T-helper 2 cell treated with Interferon-gamma antibody and Interleukin-4, amounts not matched to agents 5 μg/mL and 100 μg/mL, for 36 hours (primary cell): ENCODE measurements at regions not wholly inside any gene's neighbourhood (a gene's known extent, or its start where the extent isn't known, plus 50 kb on each side); places are given as distances from the start of the nearest gene placed in this dataset.

Experiments used
- DNase-seq: peaks from one replicate; pipeline ENCODE4 v3.0.0; 2021; ENCODE audit warnings: low spot score
- H3K27ac Mint-ChIP-seq: one replicate; pipeline ENCODE4 v1.8.0; 2021; ENCODE audit warnings: mild to moderate bottlenecking, mixed read lengths
- H3K27me3 Mint-ChIP-seq: one replicate; pipeline ENCODE4 v1.8.0; 2021; ENCODE audit warnings: low read depth, mixed read lengths
- H3K36me3 Mint-ChIP-seq: one replicate; pipeline ENCODE4 v1.8.0; 2021; ENCODE audit warnings: low read depth, mixed read lengths
- H3K4me1 Mint-ChIP-seq: one replicate; pipeline ENCODE4 v1.8.0; 2021; ENCODE audit warnings: low read depth, mixed read lengths
- H3K4me3 Mint-ChIP-seq: one replicate; pipeline ENCODE4 v1.8.0; 2022; ENCODE audit warnings: mild to moderate bottlenecking, moderate library complexity, mixed read lengths
- H3K9me3 Mint-ChIP-seq: one replicate; pipeline ENCODE4 v1.8.0; 2021; ENCODE audit warnings: mixed read lengths

- peaks cover 4% of the 10 kb centered on the region for H3K27me3 Mint-ChIP-seq
- H3K9me3 Mint-ChIP-seq, result peaks cover 6% of the 10 kb centered on the region
- no peak overlapping the region for H3K27ac Mint-ChIP-seq
- no peaks in the 10 kb centered on the region for H3K4me1 Mint-ChIP-seq
- no peak overlapping the region for H3K4me3 Mint-ChIP-seq
- H3K36me3 Mint-ChIP-seq, result no peaks in the 10 kb centered on the region
- DNase-seq, result no peak
Observed at GRCh38 chr1:11413986-11414391, 65.0 kb upstream of the DISP3 start.

- Mint-ChIP-seq H3K4me1 (no peaks in the 10 kb centered on the region), H3K27me3 (peaks cover 5% of the 10 kb centered on the region), H3K9me3 (peaks cover under 1% of the 10 kb centered on the region), H3K36me3 (no peaks in the 10 kb centered on the region), H3K4me3 (no peak overlapping the region), H3K27ac (no peak overlapping the region)
- no peak for DNase-seq
Observed at GRCh38 chr1:11414926-11415538, 63.9 kb upstream of the DISP3 start.

DNA sequence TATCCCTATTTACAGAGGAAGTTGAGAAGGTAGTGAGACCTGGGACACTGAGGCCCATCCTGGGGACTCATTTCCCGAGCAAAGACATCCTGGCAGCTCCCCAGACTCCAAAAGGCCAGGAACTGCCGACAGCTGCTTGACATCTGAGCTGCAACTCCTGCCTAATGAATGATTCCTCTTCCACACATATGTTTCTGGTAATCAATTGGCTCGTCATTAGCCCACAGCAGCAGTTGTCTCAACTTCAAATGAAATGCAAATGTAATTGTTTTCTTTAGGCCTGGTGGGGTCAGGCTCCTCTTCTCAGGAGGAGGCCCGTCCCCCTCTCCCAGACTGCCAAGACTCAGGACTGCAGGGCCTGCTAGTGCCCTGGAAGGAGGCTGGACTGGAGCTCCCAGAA, 61.8 kb upstream of the DISP3 start:
- H3K36me3 Mint-ChIP-seq, result no peaks in the 10 kb centered on the region
- H3K27me3 Mint-ChIP-seq, result peaks cover 10% of the 10 kb centered on the region
- no peak for DNase-seq
- no peak overlapping the region for H3K27ac Mint-ChIP-seq
- H3K4me3 Mint-ChIP-seq, result no peak overlapping the region
- H3K9me3 Mint-ChIP-seq, result no peaks in the 10 kb centered on the region
- no peaks in the 10 kb centered on the region for H3K4me1 Mint-ChIP-seq

DNA sequence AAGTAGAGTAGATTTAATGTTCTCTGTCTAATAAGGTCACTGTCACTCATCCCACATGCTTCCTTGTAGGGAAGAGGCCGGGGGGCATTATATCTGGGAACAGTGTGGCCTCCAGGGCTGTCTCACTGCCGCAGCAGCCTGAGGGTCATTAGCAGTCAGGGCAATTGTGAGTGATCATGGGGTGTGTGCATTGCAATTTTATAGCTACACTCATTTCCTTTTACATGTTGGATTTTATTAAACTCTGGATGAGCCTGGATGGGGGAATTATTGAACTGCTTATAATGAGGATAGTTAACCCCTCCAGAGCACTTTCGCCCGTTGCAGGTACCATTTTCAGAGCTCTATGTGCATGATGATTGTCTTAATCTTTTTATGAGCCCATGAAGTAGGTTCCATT, 60.9 kb upstream of the DISP3 start:
- H3K4me1 Mint-ChIP-seq, result no peaks in the 10 kb centered on the region
- no peak overlapping the region for H3K4me3 Mint-ChIP-seq
- H3K27ac Mint-ChIP-seq, result no peak overlapping the region
- H3K36me3 Mint-ChIP-seq, result no peaks in the 10 kb centered on the region
- no peak for DNase-seq
- peaks cover 10% of the 10 kb centered on the region for H3K27me3 Mint-ChIP-seq
- H3K9me3 Mint-ChIP-seq, result no peaks in the 10 kb centered on the region

GRCh38 chr1:11421443-11421842, 57.5 kb upstream of the DISP3 start:
- H3K36me3 Mint-ChIP-seq, result no peaks in the 10 kb centered on the region
- H3K27ac Mint-ChIP-seq, result no peak overlapping the region
- peaks cover 10% of the 10 kb centered on the region for H3K27me3 Mint-ChIP-seq
- no peaks in the 10 kb centered on the region for H3K9me3 Mint-ChIP-seq
- no peaks in the 10 kb centered on the region for H3K4me1 Mint-ChIP-seq
- DNase-seq, result no peak
- H3K4me3 Mint-ChIP-seq, result no peak overlapping the region

GRCh38 chr1:11422686-11423085, 56.3 kb upstream of the DISP3 start:
- Mint-ChIP-seq H3K36me3 (no peaks in the 10 kb centered on the region), H3K9me3 (no peaks in the 10 kb centered on the region), H3K27me3 (peaks cover 10% of the 10 kb centered on the region), H3K4me3 (no peak overlapping the region), H3K4me1 (no peaks in the 10 kb centered on the region), H3K27ac (no peak overlapping the region)
- no peak for DNase-seq

- H3K27me3 Mint-ChIP-seq, result peaks cover under 1% of the 10 kb centered on the region
- H3K4me3 Mint-ChIP-seq, result no peak overlapping the region
- H3K36me3 Mint-ChIP-seq, result no peaks in the 10 kb centered on the region
- no peak overlapping the region for H3K27ac Mint-ChIP-seq
- no peaks in the 10 kb centered on the region for H3K9me3 Mint-ChIP-seq
- no peaks in the 10 kb centered on the region for H3K4me1 Mint-ChIP-seq
- no peak for DNase-seq
Observed at GRCh38 chr1:11426617-11427016, 52.3 kb upstream of the DISP3 start.

- no peaks in the 10 kb centered on the region for H3K27me3 Mint-ChIP-seq
- H3K36me3 Mint-ChIP-seq, result no peaks in the 10 kb centered on the region
- H3K4me1 Mint-ChIP-seq, result no peaks in the 10 kb centered on the region
- H3K4me3 Mint-ChIP-seq, result no peak overlapping the region
- no peak overlapping the region for H3K27ac Mint-ChIP-seq
- DNase-seq, result no peak
- no peaks in the 10 kb centered on the region for H3K9me3 Mint-ChIP-seq
Observed at GRCh38 chr1:11428789-11429188, 50.2 kb upstream of the DISP3 start.
